ENCODE measurements at regions not wholly inside any gene's neighbourhood (a gene's known extent, or its start where the extent isn't known, plus 50 kb on each side); places are given as distances from the start of the nearest gene placed in this dataset.

DNA sequence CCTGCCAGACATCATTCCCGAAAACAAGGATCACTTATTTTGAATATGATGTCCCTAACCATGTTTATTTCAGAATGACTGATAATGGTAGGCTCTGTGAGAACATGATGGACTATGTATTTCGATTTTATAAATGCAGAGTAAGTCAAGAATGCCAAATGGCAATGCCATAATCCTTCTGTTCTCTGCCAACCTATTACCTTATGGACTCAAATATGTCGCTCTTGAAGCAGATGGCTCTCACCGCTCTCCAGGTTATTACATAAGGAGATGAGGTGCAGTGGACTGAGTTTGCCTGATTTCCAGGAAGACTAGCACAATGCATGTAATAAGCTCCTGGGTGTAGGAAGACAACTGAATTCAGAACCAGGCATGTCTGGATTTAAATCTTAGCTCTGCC, 227.2 kb downstream of the BTG1 start:
- Histone ChIP-seq H3K9me3 (ENCODE audit: insufficient read depth, low read length) (no peaks in the 10 kb centered on the region), H3K36me3 (ENCODE audit: insufficient read depth, insufficient read length, low read length) (no peaks in the 10 kb centered on the region), H3K4me1 (ENCODE audit: insufficient read depth, insufficient read length) (no peaks in the 10 kb centered on the region), H3K4me3 (ENCODE audit: insufficient read length, low read depth) (no peak overlapping the region), H3K9ac (ENCODE audit: insufficient read length, low read depth) (no peak overlapping the region), H3K27me3 (ENCODE audit: insufficient read depth, insufficient read length) (no peaks in the 10 kb centered on the region)
- TF ChIP-seq YY1 (IDR thresholded peaks at IDR 0.05; ENCODE audit: insufficient read depth, insufficient read length) = no peak
- no peak for TF ChIP-seq SUZ12 (IDR thresholded peaks at IDR 0.05; ENCODE audit: extremely low read depth, insufficient read depth, insufficient read length)
- TF ChIP-seq ZNF274 (IDR thresholded peaks at IDR 0.05; ENCODE audit: low read depth, low read length) = no peak
- DNase-seq (ENCODE audit: low read depth, low spot score) = no peak

DNA sequence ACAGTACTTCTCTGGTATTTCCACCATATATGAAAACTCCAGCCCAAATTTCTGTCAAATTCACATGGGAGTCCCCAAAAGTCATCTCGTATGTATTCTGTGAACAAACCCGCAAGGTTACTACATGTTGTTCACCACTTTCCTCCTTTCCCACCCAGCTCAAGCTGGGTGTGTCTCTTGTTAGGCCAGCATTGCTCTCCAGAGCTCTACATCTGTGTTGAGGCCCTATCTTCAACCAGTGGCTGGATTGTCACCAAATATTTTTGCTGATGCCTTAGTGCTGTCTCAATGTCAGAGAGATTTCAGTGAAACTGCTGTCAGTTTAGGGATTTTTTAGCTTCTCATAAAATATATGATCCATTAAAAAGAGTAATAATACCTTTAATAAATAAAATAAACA, 230.9 kb downstream of the BTG1 start:
- Histone ChIP-seq H3K4me1 (ENCODE audit: insufficient read depth, insufficient read length) (no peaks in the 10 kb centered on the region), H3K9ac (ENCODE audit: insufficient read length, low read depth) (no peak overlapping the region), H3K4me3 (ENCODE audit: insufficient read length, low read depth) (no peak overlapping the region), H3K36me3 (ENCODE audit: insufficient read depth, insufficient read length, low read length) (no peaks in the 10 kb centered on the region), H3K27me3 (ENCODE audit: insufficient read depth, insufficient read length) (no peaks in the 10 kb centered on the region), H3K9me3 (ENCODE audit: insufficient read depth, low read length) (no peaks in the 10 kb centered on the region)
- no peak for DNase-seq (ENCODE audit: low read depth, low spot score)
- TF ChIP-seq SUZ12 (IDR thresholded peaks at IDR 0.05; ENCODE audit: extremely low read depth, insufficient read depth, insufficient read length) = no peak
- no peak for TF ChIP-seq ZNF274 (IDR thresholded peaks at IDR 0.05; ENCODE audit: low read depth, low read length)
- TF ChIP-seq YY1 (IDR thresholded peaks at IDR 0.05; ENCODE audit: insufficient read depth, insufficient read length) = no peak

- Histone ChIP-seq H3K27me3 (ENCODE audit: insufficient read depth, insufficient read length) (no peaks in the 10 kb centered on the region), H3K9ac (ENCODE audit: insufficient read length, low read depth) (no peak overlapping the region), H3K9me3 (ENCODE audit: insufficient read depth, low read length) (no peaks in the 10 kb centered on the region), H3K4me1 (ENCODE audit: insufficient read depth, insufficient read length) (no peaks in the 10 kb centered on the region), H3K4me3 (ENCODE audit: insufficient read length, low read depth) (no peak overlapping the region), H3K36me3 (ENCODE audit: insufficient read depth, insufficient read length, low read length) (no peaks in the 10 kb centered on the region)
- no peak for DNase-seq (ENCODE audit: low read depth, low spot score)
- no peak for TF ChIP-seq ZNF274 (IDR thresholded peaks at IDR 0.05; ENCODE audit: low read depth, low read length)
- no peak for TF ChIP-seq SUZ12 (IDR thresholded peaks at IDR 0.05; ENCODE audit: extremely low read depth, insufficient read depth, insufficient read length)
- TF ChIP-seq YY1 (IDR thresholded peaks at IDR 0.05; ENCODE audit: insufficient read depth, insufficient read length) = no peak
These were observed 232.0 kb downstream of the BTG1 start for GRCh38 chr12:91913651-91914050.

- Histone ChIP-seq H3K36me3 (ENCODE audit: insufficient read depth, insufficient read length, low read length) (no peaks in the 10 kb centered on the region), H3K4me1 (ENCODE audit: insufficient read depth, insufficient read length) (no peaks in the 10 kb centered on the region), H3K9me3 (ENCODE audit: insufficient read depth, low read length) (no peaks in the 10 kb centered on the region), H3K27me3 (ENCODE audit: insufficient read depth, insufficient read length) (no peaks in the 10 kb centered on the region), H3K4me3 (ENCODE audit: insufficient read length, low read depth) (no peak overlapping the region), H3K9ac (ENCODE audit: insufficient read length, low read depth) (no peak overlapping the region)
- no peak for TF ChIP-seq ZNF274 (IDR thresholded peaks at IDR 0.05; ENCODE audit: low read depth, low read length)
- TF ChIP-seq SUZ12 (IDR thresholded peaks at IDR 0.05; ENCODE audit: extremely low read depth, insufficient read depth, insufficient read length) = no peak
- no peak for TF ChIP-seq YY1 (IDR thresholded peaks at IDR 0.05; ENCODE audit: insufficient read depth, insufficient read length)
- DNase-seq (ENCODE audit: low read depth, low spot score) = no peak
These were observed 232.5 kb downstream of the BTG1 start for GRCh38 chr12:91913124-91913523.

DNA sequence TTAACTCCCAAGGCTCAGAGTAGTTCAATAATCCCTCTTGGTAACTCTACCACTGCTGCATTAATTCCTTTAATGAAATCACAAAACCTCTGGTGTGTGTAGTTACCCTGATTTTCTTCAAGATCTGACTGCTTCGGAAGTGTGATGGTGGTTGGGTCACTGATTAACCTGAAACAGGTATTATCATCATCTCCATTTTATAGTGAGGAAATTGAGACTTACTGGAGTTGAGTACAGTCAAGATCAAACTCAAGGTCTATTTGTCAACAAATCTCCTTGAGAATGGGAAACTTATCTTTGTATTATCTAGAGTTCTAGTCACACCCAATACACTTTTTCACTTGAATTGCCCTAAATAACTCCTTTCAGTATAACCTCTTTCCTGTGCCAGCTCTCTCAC, 233.5 kb downstream of the BTG1 start:
- Histone ChIP-seq H3K27me3 (ENCODE audit: insufficient read depth, insufficient read length) (no peaks in the 10 kb centered on the region), H3K4me1 (ENCODE audit: insufficient read depth, insufficient read length) (no peaks in the 10 kb centered on the region), H3K4me3 (ENCODE audit: insufficient read length, low read depth) (no peak overlapping the region), H3K36me3 (ENCODE audit: insufficient read depth, insufficient read length, low read length) (no peaks in the 10 kb centered on the region), H3K9me3 (ENCODE audit: insufficient read depth, low read length) (no peaks in the 10 kb centered on the region), H3K9ac (ENCODE audit: insufficient read length, low read depth) (no peak overlapping the region)
- TF ChIP-seq SUZ12 (IDR thresholded peaks at IDR 0.05; ENCODE audit: extremely low read depth, insufficient read depth, insufficient read length) (no peak), ZNF274 (IDR thresholded peaks at IDR 0.05; ENCODE audit: low read depth, low read length) (no peak), YY1 (IDR thresholded peaks at IDR 0.05; ENCODE audit: insufficient read depth, insufficient read length) (no peak)
- DNase-seq (ENCODE audit: low read depth, low spot score) = no peak

DNA sequence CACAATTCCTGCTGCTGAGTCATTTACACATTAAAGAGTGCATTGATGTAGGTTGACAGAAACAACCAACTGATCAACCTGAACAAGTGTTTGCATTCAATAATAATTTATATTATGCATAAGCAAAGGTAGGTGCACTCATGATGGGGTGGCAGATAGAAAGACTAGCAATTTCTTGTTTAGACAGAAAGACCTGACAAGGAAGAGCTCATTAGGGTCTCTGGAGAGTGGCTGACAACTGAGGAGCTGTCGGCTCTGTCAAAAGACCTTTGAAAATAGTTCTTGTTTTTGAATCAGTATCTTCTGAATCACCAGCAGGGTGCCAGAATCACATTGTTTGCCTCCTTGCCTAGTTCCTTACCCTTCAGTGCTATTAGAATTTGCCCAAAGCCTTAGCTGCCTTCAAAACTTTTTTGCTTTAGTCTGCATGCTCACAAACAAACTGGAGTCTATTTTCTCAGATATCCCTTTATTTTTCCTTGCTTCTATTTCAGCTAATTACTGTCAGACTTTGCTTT, 234.7 kb downstream of the BTG1 start:
- H3K9ac ChIP-seq (ENCODE audit: insufficient read length, low read depth) = no peak overlapping the region
- no peak for DNase-seq (ENCODE audit: low read depth, low spot score)
- no peaks in the 10 kb centered on the region for H3K27me3 ChIP-seq (ENCODE audit: insufficient read depth, insufficient read length)
- H3K9me3 ChIP-seq (ENCODE audit: insufficient read depth, low read length) = no peaks in the 10 kb centered on the region
- H3K4me3 ChIP-seq (ENCODE audit: insufficient read length, low read depth) = no peak overlapping the region
- TF ChIP-seq YY1 (IDR thresholded peaks at IDR 0.05; ENCODE audit: insufficient read depth, insufficient read length) = no peak
- no peaks in the 10 kb centered on the region for H3K36me3 ChIP-seq (ENCODE audit: insufficient read depth, insufficient read length, low read length)
- no peaks in the 10 kb centered on the region for H3K4me1 ChIP-seq (ENCODE audit: insufficient read depth, insufficient read length)

DNA sequence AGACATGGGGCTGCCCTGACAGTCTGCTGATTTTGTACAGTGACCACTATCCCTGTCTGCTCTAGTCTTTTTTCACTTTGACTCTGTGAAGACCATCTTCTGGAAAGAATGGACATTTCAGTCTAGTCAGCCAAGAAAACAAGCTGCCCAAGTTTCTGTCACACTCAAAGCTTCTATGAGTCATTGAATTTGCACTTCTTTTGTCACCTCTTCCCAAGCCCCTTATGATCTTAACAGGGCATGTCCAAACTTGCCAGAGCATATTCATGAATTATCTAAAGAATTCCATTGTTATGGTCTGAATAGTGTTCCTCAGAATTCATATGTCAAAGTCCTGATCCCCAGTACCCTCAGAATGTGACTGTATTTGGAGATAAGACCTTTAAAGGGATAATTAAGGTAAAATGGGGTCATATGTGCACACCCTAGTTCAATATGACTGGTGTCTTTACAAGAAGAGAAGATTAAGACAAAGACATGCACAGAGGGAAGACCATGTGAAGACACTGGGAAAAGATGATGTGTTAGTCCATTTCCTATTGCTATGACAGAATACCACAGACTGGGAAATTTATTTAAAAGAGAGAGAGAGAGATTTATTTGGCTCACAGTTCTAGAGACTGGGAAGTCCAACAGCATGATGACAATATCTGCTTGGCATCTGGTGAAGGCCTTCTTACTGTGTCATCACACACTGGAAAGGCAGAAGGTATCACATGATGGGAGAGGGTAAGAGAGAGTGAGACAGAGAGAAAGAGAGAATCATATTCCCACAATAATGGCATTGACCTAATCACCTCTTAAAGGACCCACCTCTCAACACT, 242.6 kb downstream of the BTG1 start:
- no peaks in the 10 kb centered on the region for H3K36me3 ChIP-seq (ENCODE audit: insufficient read depth, insufficient read length, low read length)
- peaks cover 20% of the 10 kb centered on the region; the same call in 1 of the 2 replicates for H3K9me3 ChIP-seq (ENCODE audit: insufficient read depth, low read length)
- H3K9ac ChIP-seq (ENCODE audit: insufficient read length, low read depth) = no peak overlapping the region
- H3K4me1 ChIP-seq (ENCODE audit: insufficient read depth, insufficient read length) = no peaks in the 10 kb centered on the region
- H3K4me3 ChIP-seq (ENCODE audit: insufficient read length, low read depth) = no peak overlapping the region
- no peak for DNase-seq (ENCODE audit: low read depth, low spot score)
- H3K27me3 ChIP-seq (ENCODE audit: insufficient read depth, insufficient read length) = no peaks in the 10 kb centered on the region
- TF ChIP-seq YY1 (IDR thresholded peaks at IDR 0.05; ENCODE audit: insufficient read depth, insufficient read length) = no peak
- TF ChIP-seq ZNF274 (IDR thresholded peaks at IDR 0.05; ENCODE audit: low read depth, low read length) = no peak
- no peak for TF ChIP-seq SUZ12 (IDR thresholded peaks at IDR 0.05; ENCODE audit: extremely low read depth, insufficient read depth, insufficient read length)
